ENCODE measurements at regions not wholly inside any gene's neighbourhood (a gene's known extent, or its start where the extent isn't known, plus 50 kb on each side); places are given as distances from the start of the nearest gene placed in this dataset.
A peak's percentile ranks its signal among the peaks of the same experiment; 100 is the strongest.

DNA sequence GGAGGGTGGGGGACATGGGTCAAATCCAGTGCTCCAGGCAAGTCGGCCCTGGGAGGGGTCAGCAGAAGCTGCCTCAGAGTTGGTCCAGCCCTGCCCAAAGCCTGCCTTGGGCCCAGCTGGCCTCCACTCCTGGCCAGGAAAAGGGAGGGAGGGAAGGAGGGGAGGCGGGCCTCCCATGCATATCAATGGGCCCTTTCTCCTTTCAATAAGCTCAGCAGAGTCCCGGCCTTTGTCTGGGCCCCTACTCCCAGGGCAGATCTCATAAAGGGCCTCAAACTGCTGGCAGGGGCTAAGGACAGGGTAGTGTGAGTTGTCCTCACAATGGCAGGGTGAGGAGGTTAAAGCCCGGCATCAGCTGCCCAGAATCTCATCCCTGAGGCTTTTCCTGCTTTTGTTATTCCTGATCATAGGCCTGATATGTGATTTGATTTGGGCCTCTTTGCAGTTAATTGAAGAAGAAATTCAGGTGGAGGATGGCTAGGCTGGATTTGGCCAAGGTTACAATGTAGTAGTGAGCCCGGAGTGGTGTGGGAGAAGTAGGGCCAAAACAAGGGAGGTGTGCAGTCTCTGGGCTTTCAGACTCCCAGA is 121.1 kb upstream of the ATP6AP2 start:
- DNase-seq (ENCODE audit: low read depth in 2 of 3, low spot score in 2 of 3) = no peak

DNA sequence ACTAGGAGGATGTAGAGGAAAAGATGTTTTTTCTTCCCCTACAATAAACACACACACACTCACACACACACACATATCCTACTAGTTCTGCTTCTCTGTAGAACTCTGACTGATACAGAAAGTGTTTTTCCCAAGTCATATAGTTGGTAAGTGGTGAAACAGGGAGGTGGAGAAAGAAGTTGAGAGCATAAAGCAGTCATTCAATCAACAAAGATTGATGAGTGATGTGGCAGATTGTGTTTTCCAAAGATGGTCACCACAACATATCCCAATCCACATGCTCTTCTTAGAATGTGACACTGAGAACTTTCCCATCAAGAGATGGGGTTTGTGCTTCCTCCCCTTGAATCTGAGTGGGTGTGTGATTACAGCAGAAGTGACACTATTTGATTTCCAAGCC is 123.4 kb upstream of the ATP6AP2 start:
- DNase-seq (ENCODE audit: low read depth in 2 of 3, low spot score in 2 of 3) = no peak

DNA sequence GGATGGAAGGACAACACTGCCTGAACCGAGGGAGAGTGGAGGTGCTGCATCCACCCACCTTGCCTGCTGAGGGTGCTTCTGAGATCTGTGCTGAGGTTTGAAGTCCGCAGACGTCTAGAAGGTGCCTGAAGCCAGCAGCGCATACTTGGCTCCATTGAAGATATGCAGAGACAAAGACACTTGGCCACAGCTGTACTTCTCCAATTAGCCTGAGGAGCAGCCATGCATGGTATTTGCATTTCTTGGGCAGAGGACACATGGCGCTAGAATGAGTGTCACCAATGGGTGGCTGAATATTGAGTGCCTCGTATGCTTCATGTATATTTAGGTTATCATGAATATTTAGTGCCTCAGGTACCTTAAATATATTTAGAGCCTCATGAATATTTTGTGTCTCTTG is 128.7 kb upstream of the ATP6AP2 start:
- no peak for DNase-seq (ENCODE audit: low read depth in 2 of 3, low spot score in 2 of 3)

DNA sequence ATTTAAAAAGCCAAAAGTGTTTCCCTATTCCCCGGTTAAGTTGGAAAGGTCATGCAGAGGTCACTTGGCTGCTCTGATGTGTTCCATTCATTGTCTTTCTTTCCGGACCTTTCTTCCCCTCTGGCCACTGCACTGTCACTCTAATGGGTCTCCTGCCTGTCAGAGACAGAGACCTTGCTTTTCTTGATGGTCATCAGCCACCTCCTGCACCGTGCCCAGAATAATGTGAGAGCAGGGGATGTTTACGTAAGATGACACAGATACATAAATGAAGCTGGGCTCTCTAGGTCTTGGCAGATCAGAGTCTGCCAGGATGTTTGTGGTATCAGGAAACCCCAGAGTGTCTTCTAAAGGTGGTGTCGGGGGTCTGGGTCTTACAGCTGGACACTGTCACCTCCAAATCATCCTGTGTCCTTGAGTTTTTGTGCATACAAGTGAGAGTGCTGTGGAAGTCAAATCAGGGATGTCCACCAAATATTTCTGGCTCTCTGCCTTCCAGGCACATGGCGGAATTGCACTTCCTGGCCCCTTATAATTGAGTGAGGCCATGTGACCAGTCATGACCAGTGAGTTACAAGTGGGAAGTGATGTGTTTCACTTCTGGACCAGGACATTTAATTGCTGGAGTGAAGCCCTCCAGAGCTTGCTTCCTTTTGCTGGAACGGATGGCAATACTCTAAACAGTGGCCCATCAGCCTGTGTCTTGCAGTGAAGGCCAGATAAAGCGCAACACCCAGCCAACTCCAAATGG is 130.6 kb upstream of the ATP6AP2 start:
- no peak for DNase-seq (ENCODE audit: low read depth in 2 of 3, low spot score in 2 of 3)

DNA sequence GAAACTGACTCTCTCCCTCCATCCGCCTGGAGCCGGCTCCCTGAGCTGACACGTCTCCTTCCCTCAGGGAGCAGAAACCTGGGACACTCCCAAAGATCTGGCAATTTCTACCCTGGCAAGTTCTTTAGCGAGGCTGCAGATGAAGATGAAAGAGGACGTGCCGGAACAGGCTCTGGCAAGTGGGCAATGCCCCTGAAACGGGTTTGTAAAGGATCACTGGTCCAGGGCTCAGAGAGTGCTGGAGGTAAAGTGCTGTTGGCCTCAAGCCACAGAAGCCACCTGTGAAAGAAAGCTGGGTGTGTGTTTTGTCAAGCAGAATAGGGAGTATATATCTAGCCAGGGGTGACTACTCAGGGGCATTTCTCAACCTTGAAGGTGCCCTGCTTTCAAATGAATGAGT is 131.4 kb upstream of the ATP6AP2 start:
- DNase-seq (ENCODE audit: low read depth in 2 of 3, low spot score in 2 of 3) = no peak

DNA sequence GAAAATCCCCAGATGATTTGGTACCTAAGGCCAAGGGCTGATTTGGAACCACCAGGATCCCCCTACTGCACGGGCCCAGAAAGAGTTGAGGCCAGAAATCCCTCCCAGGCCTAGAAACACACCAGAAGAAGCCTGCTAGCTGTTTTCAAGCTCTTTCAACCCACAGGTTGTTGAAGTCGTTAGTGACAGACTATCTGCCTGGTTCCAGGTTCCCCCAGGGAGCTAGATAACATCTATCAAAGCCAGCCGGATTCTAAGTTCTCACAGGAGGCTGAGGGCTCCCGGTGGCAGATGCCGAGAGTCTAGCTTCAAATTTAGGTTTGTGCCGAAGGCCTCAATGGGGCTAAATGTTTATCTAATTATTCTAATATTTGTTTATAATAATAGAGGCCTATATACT is 132.0 kb upstream of the ATP6AP2 start:
- no peak for DNase-seq (ENCODE audit: low read depth in 2 of 3, low spot score in 2 of 3)

DNA sequence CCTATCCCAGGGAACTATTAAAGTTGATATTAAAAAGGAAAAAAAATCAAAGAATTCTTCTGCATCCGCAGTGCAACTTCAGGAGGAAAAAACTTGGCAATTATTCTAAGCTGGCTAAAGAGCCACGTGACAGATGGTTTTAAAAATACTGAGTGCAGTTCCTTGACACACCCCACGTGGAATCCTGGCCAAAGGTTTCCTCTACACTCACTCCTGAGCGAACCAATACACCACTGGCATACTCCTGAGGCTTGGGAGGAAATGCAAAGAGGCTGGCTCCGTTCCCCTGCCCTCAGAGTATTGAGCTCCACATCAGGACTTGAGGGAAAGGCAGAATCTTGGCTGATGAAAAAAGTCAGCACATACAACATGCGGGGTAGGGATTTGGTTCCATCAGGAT is 133.8 kb upstream of the ATP6AP2 start:
- no peak for DNase-seq (ENCODE audit: low read depth in 2 of 3, low spot score in 2 of 3)

DNA sequence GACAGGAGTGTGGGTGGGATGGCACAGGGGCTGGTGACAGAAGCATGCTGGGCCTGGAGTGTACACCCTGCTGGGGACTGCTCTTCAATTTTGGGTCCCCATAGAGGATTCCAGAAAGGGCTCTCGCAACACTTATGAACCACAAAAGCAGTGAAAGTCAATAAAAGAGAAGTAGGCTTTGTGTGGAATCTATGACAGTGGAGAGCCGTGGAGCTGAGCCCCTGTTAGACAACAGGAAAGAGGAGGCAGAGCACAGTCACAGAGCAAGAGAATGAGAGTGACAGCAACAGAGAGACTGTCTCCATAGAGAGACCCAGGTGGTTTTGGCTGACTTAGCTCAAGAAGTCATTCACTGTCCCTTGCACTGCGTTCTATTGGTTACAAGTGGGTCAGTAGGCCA is 135.1 kb upstream of the ATP6AP2 start:
- no peak for DNase-seq (ENCODE audit: low read depth in 2 of 3, low spot score in 2 of 3)

DNA sequence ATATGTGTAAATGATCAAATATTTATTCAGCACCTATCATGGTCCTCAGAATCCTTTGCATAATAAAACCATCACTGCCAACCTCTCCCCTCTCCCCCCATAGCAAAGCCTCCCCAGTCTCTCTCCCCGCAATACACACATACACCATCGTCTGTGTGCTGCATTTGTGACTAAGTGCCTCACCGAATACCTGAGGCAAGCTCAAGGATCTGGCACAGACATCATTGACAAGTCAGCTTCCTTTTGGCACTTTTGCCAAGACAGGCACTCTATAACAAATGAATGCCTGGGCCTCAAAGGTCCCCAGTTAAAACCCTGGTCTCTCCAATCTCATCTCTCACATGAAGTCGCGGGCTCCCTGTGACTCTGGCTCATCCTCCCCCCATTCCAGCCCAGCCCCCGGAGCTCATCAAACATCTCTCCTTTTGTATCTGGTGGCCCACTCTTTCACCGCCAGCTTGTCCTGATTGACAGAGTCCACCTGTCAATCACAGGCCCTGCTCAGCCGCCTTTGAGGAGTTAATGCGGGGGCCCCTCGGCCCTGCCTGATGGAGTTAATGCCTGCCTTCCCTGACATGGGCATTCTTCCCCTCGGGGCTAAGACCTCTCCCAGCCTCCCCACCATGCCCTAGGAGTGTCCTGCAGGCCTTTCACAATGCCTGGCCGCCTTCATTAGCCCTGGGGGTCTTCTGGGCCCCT is 135.8 kb upstream of the ATP6AP2 start:
- DNase-seq (ENCODE audit: low read depth in 2 of 3, low spot score in 2 of 3) = no peak

DNA sequence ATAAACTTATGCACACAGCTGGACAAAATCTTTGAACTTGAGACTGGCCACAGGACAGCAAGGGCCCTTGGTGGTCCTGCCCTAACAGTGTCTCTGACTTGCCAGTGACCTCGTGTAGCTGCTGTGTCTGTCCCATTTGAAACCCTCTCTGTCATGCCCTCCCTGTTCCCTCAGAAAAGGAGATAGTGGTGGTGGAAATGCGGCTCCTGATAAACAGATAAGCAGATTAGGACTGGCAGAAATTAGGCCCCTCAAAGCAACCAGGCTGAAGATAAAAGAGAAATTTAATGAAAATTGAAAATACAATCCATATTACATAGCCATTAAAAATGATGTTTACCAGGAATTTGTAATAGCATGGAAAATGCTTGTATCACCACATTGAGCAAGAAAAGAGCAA is 136.6 kb upstream of the ATP6AP2 start:
- DNase-seq (ENCODE audit: low read depth in 2 of 3, low spot score in 2 of 3) = no peak

DNA sequence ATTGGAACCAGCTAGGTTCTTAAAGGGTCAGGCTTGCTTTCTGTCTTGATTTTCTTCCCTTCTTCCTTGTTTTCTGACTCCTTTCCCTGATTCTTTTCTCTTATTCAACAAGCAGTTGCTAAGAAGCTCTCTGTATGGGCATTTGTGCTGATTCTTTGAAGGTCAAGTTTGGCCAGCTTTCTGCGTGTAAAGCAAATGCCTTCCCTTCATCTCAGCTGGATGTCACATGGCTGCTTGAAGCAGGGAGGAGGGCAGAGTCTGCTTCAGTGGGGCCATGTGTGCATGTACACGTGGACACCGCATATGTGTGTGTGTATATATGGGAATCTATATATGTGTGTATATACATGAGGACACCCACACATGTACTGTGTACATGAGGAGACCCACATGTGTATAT is 139.9 kb upstream of the ATP6AP2 start:
- no peak for DNase-seq (ENCODE audit: low read depth in 2 of 3, low spot score in 2 of 3)

DNA sequence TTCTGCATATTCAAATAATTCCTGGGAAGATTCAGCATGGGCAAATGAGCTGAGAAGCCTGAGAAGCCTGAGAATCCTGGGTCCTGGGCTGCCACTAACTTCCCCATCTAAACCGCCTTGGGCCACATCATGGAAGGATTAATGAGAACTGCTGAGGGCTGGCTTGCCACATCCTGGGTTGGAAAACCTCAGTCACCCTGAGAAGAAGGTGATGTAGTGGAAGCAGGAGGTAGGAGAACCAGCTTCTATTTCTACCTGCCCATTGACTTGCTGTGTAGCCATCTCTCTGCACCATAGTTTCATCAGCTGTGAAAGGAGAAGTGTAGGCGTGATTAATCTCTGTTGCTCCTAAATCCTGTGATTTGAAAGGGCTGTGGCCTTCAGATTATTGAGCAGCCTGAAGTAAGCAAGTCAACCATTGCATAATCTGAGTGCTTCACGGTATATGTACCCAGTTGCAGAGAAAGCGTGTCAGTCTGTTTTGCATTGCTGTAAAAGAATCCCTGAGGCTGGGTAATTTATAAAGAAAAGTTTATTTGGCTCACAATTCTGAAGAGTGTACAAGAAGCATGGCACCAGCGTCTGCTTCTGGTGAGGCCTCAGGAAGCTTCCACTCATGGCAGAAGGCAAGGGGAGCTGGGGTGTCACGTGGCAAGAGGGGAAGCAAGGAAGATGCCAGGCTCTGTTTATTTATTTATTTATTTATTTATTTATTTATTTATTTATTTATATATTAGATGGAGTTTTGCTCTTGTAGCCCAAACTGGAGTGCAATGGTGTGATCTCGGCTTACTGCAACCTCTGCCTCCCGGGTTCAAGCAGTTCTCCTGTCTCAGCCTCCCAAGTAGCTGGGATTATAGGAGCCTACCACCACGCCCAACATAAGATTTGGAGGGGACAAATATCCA is 140.9 kb upstream of the ATP6AP2 start:
- peak in 1 of 3 donors; percentile 4 for DNase-seq (ENCODE audit: low read depth in 2 of 3, low spot score in 2 of 3)

DNA sequence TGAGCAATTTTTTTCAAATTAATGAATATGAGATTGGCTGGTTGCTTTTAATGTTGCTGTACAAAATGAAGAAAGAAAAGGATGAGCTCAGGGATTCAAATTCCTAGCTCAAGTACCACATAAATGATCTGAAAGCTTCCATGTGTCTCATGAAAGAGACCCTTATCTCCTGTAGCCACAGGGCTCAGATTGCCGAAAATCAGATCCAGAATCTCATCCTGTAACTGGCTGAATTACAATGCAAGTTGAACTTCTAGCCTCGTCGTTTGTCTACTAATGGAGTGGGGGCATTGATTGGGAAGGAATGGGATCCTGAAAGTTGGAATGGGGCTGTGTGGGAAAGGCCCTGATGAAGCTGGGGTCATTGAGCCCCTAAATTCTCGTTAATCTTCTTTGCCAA is 143.4 kb upstream of the ATP6AP2 start:
- DNase-seq (ENCODE audit: low read depth in 2 of 3, low spot score in 2 of 3) = no peak

DNA sequence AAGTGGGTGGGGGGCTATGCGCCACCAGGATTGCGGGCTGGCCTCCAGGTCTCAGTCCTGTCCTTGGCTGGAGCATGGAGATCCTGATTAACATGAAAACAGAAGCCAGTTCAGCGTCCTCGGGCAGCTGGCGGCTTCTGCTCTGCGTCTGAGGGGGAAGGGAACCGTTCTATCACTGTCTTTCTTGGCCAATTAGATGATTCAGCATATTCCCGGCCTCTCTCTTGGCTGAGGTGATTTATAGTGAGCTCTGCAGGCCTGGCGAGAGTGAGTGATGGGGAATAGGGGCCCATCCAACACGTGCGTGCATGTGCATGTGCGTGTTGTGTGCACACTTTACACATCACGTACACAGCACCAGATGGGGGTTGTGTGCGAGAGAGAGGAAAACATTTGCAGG is 145.8 kb upstream of the ATP6AP2 start:
- DNase-seq (ENCODE audit: low read depth in 2 of 3, low spot score in 2 of 3) = peak in 2 of 3 donors; percentile 50 to 69

DNA sequence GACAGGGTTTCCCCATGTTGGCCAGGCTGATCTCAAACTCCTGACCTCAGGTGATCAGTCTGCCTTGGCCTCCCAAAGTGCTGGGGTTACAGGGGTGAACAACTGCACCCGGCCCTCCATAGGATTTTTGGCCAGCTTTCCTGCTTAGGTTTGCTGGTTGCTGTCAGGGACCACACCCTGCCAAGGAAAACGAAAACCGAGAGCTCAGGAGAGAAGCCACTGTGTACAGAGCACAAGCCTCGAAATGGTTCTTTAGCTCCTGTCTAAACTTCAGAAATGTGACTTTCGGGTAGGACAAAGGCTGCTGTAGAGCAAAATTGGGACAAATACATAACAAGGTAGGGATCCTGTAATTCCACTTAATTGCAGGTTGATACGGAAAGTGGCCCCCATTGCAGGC is 146.3 kb upstream of the ATP6AP2 start:
- no peak for DNase-seq (ENCODE audit: low read depth in 2 of 3, low spot score in 2 of 3)

DNA sequence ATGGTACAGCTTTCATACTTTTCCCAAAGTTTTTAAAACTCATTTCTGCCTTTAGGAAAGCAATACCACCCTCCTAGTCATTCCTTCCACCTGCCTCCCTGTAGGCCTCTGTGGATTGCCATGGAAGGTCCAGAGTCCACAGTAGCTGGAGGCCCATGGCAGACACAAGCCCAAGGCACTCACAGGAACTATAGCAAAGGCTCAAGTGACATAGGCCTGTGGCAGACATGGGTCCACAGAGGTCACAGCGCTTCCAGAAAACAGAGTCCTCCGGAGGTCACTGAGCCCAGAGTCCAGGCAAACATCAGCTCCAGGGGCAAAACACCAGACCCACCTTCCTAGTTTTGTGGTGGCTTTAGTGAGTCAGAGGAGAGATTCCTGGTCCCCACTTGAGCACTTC is 147.6 kb upstream of the ATP6AP2 start:
- no peak for DNase-seq (ENCODE audit: low read depth in 2 of 3, low spot score in 2 of 3)

DNA sequence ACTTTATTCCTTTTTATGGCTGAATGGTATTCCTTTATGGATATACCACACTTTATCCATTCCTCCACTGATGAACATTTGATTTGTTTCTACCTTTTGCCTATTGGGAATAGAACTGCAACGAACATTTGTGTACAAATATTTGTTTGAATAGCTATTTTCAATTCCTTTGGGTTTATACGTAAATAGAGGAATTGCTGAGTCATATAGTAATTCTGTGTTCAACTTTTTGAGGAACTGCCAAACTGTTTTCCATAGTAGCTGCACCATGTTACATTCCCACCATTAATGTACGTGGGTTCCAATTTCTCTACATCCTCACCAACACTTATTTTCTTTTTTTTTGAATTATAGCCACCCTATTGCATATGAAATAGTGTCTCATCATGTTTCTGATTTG is 156.5 kb upstream of the ATP6AP2 start:
- no peak for DNase-seq (ENCODE audit: low read depth in 2 of 3, low spot score in 2 of 3)

DNA sequence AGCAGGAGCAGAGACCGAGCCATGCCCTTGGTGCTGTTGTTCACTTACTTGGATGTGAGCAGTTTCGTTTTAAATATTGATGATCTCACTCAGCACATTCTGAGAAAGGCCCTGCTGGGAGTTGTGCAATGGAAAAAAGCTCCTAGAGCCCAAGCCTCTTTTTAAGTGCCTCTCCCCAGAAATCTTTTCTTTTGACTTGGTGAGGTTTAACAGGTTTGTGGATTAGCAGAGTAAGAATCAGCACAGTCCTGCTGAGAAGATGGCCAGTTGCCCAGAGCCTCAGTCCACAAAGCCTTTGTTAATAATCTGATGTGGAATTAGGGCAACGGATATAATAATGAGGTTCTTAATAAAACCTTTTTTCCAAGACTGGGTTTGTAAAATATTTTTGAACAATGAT is 157.5 kb upstream of the ATP6AP2 start:
- DNase-seq (ENCODE audit: low read depth in 2 of 3, low spot score in 2 of 3) = no peak

DNA sequence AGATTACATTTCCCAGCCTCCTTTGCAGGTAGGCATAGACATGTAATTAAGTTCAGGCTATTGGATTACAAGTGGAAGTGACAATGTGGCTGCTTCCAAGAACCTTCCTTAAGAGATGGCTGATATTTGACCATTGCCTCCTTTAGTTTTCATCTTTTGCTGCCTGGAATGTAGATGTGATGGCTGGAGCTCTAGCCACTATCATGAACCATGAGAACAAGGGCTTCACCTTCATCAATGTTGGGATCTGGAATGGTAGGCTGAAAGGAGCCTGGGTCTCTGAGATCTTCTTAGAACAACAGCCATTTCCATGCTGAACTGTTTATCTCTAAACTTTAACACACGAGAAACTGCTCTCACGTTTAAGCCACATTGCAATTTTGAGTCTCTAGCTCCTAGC is 158.7 kb upstream of the ATP6AP2 start:
- no peak for DNase-seq (ENCODE audit: low read depth in 2 of 3, low spot score in 2 of 3)

DNA sequence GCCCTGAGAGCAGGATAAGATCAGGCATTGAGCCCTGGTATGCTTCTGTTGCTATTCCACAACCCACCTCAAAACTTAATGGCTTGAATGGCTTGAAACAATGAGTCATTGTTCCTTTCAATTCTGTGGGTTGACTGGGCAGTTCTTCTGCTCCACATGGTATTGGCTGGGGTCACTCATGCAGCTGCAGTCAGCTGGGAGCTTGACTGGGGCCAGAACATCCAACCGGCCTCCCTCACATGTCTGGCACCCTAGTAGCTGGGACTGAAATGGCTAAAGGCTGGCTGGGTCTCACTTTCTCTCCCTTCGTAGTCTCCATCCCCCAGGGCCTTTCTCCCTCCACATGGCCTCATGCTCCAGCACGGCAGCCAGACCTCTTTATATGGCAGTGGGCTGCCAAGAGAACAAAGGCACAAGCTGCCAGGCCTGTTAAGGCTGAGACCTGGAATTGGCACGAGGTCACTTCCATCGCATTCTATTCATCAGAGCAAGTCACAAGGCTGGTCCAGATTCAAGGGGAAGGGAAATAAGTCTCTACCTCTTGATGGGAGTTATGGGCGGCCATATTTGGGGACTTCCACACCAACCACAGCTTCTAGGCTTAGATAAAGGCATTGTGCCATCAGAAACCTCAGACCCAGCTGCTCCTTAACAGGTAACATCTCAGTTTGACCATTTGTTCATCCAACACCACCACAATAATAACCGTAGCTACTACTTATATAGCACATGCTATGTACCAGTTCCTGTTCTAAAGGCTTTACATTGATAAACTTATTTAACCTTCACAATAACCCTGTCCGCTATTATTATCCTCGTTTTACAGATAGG is 159.7 kb upstream of the ATP6AP2 start:
- DNase-seq (ENCODE audit: low read depth in 2 of 3, low spot score in 2 of 3) = no peak

Data from hematopoietic multipotent progenitor cell (in vitro differentiated cells).